PC-3 (cell line): ENCODE measurements at regions not wholly inside any gene's neighbourhood (a gene's known extent, or its start where the extent isn't known, plus 50 kb on each side); places are given as distances from the start of the nearest gene placed in this dataset.

Source experiments
- ATAC-seq: fragments of 200-7000 bp; cut with Tn5 transposase; 2 replicates; pipeline ENCODE4 v1.9.1; 2020; ENCODE audit warnings: mild to moderate bottlenecking, moderate library complexity
- BruUV-seq: library from RNA; stranded (reverse); fragments of 400-500 nt; replicated peaks from 2 replicates; lab custom pipeline; 2021; lab: Mats Ljungman, UMichigan
- CTCF ChIA-PET: fragments of 300-600 bp; sonication (Branson Sonifier 250); formaldehyde crosslinking; loops from one replicate; lab custom pipeline; 2022; ENCODE audit warnings: antibody characterized with exemption; lab: Charles Lee
- POLR2A ChIA-PET: fragments of 300-600 bp; sonication (Branson Sonifier 250); formaldehyde crosslinking; loops from one replicate; lab custom pipeline; 2022; ENCODE audit warnings: antibody characterized with exemption; ENCODE audit not compliant: unreplicated experiment; lab: Charles Lee
- DNase-seq: peaks from one replicate; pipeline ENCODE4 v3.0.0-alpha.2; 2015
- H2AFZ ChIP-seq: fragments of 300-600 bp; sonication (generic); 2 replicates; pipeline ENCODE4 v1.6.0; 2016; ENCODE audit warnings: antibody characterized with exemption, low read length
- H3F3A ChIP-seq: fragments of 300-600 bp; sonication (generic); one replicate; pipeline ENCODE4 v1.6.0; 2017; ENCODE audit warnings: antibody characterized with exemption, low read length, control low read depth, mild to moderate bottlenecking; ENCODE audit not compliant: unreplicated experiment
- H3K27ac ChIP-seq: fragments of 300-600 bp; sonication (generic); 2 replicates; pipeline ENCODE4 v1.5.1; 2016; ENCODE audit warnings: mild to moderate bottlenecking, low read length
- H3K27me3 ChIP-seq: fragments of 300-600 bp; sonication (generic); 2 replicates; pipeline ENCODE4 v1.6.1; 2016; ENCODE audit warnings: low read length, mixed read lengths
- H3K36me3 ChIP-seq: fragments of 300-600 bp; sonication (generic); 2 replicates; pipeline ENCODE4 v1.6.1; 2016; ENCODE audit warnings: low read depth, mixed run types, low read length, mixed read lengths
- H3K4me1 ChIP-seq: fragments of 300-600 bp; sonication (generic); 2 replicates; pipeline ENCODE4 v1.5.1; 2016; ENCODE audit warnings: low read length; ENCODE audit not compliant: insufficient read depth
- H3K4me2 ChIP-seq: fragments of 300-600 bp; sonication (generic); 2 replicates; pipeline ENCODE4 v1.6.0; 2016; ENCODE audit warnings: low read length
- H3K4me3 ChIP-seq: fragments of 300-600 bp; sonication (generic); 2 replicates; pipeline ENCODE4 v1.5.1; 2016; ENCODE audit warnings: mild to moderate bottlenecking, low read length, mixed read lengths
- H3K79me2 ChIP-seq: fragments of 300-600 bp; sonication (generic); 2 replicates; pipeline ENCODE4 v1.6.1; 2017; ENCODE audit warnings: low read length, mixed read lengths
- H3K9ac ChIP-seq: fragments of 300-600 bp; sonication (generic); 2 replicates; pipeline ENCODE4 v1.6.0; 2016; ENCODE audit warnings: mild to moderate bottlenecking, low read length
- H3K9me2 ChIP-seq: fragments of 300-600 bp; sonication (generic); replicated peaks from 2 replicates; pipeline ENCODE4 v1.6.1; 2016; ENCODE audit warnings: mixed run types, low read length, mixed read lengths
- H3K9me3 ChIP-seq: fragments of 300-600 bp; sonication (generic); 2 replicates; pipeline ENCODE4 v1.6.1; 2016; ENCODE audit warnings: low read length, mixed read lengths
- H4K20me1 ChIP-seq: fragments of 300-600 bp; sonication (generic); 2 replicates; pipeline ENCODE4 v1.6.1; 2016; ENCODE audit warnings: low read length, mixed read lengths
- EZH2 ChIP-seq: fragments of 300-600 bp; sonication (generic); IDR thresholded peaks from one replicate; pipeline ENCODE4 v1.6.1; 2017; ENCODE audit warnings: antibody characterized with exemption, mild to moderate bottlenecking, low read length; ENCODE audit not compliant: unreplicated experiment
- EZH2phosphoT487 ChIP-seq: fragments of 300-600 bp; sonication (generic); IDR thresholded peaks from 2 replicates; pipeline ENCODE4 v1.6.1; 2018; ENCODE audit warnings: mild to moderate bottlenecking, antibody characterized with exemption, low read length, borderline replicate concordance
- intact Hi-C: fragments of 100-400 bp; cut with micrococcal nuclease; formaldehyde crosslinking; loops from 2 replicates; pipeline ENCODE4 v1.9.0; 2023
- TF ChIP-seq, protein P1 (sequence below): fragments of 300-600 bp; sonication (generic); conservative IDR thresholded peaks from 2 replicates; pipeline ENCODE4 v1.5.1; 2017; ENCODE audit warnings: antibody characterized with exemption, low read depth, mild to moderate bottlenecking, low read length

DNA sequence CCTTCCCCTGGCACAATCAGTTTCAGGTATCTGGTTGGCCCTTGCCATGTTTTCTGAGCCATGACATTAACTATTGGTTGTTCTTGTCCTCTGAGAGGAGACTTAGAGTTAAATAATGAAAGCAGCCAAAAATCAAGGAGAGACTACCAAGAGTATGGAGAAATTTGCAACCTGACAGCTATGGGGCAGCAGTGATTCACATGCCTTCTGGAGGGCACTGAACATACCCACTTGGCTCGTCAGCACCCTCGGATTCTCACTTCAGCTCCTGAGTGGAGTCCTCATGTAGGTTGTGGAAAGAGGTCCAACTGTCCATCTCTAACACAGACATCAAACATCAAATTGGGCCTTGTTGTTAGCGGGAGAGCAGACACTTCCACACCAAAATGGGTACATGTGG lies 265.6 kb downstream of the EBLN2 start:
- TF ChIP-seq EZH2 (no peak), EZH2phosphoT487 (no peak)
- TF ChIP-seq, protein P1, sequence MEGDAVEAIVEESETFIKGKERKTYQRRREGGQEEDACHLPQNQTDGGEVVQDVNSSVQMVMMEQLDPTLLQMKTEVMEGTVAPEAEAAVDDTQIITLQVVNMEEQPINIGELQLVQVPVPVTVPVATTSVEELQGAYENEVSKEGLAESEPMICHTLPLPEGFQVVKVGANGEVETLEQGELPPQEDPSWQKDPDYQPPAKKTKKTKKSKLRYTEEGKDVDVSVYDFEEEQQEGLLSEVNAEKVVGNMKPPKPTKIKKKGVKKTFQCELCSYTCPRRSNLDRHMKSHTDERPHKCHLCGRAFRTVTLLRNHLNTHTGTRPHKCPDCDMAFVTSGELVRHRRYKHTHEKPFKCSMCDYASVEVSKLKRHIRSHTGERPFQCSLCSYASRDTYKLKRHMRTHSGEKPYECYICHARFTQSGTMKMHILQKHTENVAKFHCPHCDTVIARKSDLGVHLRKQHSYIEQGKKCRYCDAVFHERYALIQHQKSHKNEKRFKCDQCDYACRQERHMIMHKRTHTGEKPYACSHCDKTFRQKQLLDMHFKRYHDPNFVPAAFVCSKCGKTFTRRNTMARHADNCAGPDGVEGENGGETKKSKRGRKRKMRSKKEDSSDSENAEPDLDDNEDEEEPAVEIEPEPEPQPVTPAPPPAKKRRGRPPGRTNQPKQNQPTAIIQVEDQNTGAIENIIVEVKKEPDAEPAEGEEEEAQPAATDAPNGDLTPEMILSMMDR = no peak

More for the DNA sequence above, 265.6 kb downstream of the EBLN2 start:
- ChIA-PET CTCF (no interaction called here), POLR2A (no interaction called here)
- no peak overlapping the region for H3K27ac ChIP-seq
- no peaks in the 10 kb centered on the region for H3K4me1 ChIP-seq
- no peaks in the 10 kb centered on the region for H3F3A ChIP-seq
- H3K9me3 ChIP-seq = no peaks in the 10 kb centered on the region
- H2AFZ ChIP-seq = no peak overlapping the region
- no peak overlapping the region for H3K4me3 ChIP-seq
- no peaks in the 10 kb centered on the region for H3K79me2 ChIP-seq
- ATAC-seq (no peak), DNase-seq (no peak)
- H3K4me2 ChIP-seq = no peak overlapping the region
- H3K9ac ChIP-seq = no peak overlapping the region
- intact Hi-C loops = no loop called here
- no peaks in the 10 kb centered on the region for H4K20me1 ChIP-seq
- H3K27me3 ChIP-seq = no peaks in the 10 kb centered on the region
- no peaks in the 10 kb centered on the region for H3K9me2 ChIP-seq
- BruUV-seq = no TSS peak
- no peaks in the 10 kb centered on the region for H3K36me3 ChIP-seq
